GM12864 (cell line): ENCODE measurements at regions not wholly inside any gene's neighbourhood (a gene's known extent, or its start where the extent isn't known, plus 50 kb on each side); places are given as distances from the start of the nearest gene placed in this dataset.
"Not testable (repeated sequence)": the region's sequence is repeated elsewhere in the genome, so short reads cannot be mapped to it uniquely, and the experiment has no call there.

Experiments
- DNase-seq: peaks from one replicate; pipeline ENCODE4 v3.0.0-alpha.2; 2011; ENCODE audit warnings: low read depth
- H3K4me3 ChIP-seq: 2 replicates; pipeline ENCODE4 v1.5.1; 2011; ENCODE audit warnings: mild to moderate bottlenecking, low read depth, low read length, control low read depth
- TF ChIP-seq, protein P1 (sequence below): IDR thresholded peaks from 2 replicates; pipeline ENCODE4 v1.5.1; 2011; ENCODE audit warnings: low read depth, mild to moderate bottlenecking, moderate library complexity, low read length, control low read depth, inconsistent platforms; ENCODE audit errors: missing control alignments

DNA sequence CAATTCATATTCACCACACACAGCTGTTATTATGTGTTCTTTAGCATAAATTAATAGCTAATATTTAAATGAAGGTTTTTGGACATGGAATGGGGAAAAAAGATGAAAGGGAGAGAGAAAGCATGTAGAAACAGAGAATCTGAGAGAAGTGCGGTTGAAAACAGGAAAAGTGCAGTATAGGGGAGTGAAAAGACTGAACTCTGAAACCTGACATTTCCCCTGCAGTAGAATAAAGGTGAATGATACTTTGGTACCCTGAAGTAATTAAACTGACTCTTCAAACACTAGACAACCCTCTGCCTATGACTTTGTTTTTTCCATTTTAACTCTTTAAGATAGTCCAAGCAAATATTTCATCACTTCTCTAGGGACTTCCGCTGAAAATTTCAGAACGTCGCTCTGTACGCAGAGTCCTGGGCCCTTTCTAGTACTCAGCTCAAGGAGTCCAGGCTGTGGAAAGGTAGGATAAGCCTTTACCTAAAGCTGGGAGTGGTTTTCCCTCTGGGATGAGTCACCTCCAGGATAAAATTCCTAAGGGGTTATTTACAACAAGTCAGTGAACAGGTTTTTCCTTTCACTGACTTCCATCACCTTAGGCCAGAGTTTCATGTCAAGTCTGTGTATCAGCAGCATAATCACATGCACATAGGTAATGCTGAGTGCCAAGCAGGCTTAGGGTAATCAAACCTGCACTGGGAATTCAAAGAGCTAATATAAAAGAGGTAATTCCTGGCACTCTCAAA, 614.5 kb downstream of the PKHD1 start:
- DNase-seq, result no peak
- TF ChIP-seq, protein P1, sequence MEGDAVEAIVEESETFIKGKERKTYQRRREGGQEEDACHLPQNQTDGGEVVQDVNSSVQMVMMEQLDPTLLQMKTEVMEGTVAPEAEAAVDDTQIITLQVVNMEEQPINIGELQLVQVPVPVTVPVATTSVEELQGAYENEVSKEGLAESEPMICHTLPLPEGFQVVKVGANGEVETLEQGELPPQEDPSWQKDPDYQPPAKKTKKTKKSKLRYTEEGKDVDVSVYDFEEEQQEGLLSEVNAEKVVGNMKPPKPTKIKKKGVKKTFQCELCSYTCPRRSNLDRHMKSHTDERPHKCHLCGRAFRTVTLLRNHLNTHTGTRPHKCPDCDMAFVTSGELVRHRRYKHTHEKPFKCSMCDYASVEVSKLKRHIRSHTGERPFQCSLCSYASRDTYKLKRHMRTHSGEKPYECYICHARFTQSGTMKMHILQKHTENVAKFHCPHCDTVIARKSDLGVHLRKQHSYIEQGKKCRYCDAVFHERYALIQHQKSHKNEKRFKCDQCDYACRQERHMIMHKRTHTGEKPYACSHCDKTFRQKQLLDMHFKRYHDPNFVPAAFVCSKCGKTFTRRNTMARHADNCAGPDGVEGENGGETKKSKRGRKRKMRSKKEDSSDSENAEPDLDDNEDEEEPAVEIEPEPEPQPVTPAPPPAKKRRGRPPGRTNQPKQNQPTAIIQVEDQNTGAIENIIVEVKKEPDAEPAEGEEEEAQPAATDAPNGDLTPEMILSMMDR, result no peak
- no peak overlapping the region for H3K4me3 ChIP-seq

DNA sequence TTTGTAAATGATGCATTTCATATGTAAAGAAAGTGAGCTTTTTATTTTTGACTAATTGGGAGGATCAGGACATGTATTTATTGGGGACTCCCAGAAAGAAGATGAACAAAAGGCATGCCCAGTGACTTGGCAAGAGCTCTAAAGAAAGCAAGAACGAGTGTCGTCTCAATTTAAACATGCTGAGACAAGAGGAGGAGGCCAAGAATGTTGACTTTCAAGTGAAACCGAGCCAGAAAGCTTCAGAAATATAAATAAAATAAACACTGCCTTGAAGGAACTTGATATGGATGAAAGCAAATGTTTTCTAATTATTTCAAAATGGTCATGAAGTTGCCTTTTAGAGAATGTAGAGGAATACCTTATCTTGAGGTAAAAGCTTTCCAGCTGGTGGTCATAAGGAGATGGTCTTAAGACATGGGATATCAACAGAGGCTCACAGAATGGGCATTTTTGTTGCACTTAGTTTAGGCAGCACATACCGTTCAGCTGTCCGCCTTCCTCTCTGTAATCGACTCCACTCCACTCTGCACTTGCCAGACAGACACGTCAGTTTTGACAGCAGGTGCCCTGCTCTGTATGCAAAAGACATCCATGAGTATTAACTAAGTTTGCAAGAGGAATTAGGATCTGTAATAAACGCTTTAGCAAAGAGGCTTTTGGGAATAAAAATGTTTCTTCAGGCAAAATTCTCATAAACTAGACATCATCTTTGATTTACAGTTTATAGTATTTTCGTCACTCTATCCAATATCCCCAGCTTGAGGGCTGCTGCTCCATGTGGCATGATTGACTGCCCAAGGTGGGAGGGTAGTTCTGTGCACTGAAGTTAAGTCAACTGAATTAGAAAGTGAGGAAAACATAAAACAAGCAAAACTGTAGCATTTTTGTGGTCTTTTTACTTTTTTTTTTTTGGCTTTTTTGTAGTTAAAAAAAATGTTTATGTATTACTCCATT, 613.1 kb downstream of the PKHD1 start:
- no peak for DNase-seq
- TF ChIP-seq, protein P1, result no peak
- no peak overlapping the region for H3K4me3 ChIP-seq

DNA sequence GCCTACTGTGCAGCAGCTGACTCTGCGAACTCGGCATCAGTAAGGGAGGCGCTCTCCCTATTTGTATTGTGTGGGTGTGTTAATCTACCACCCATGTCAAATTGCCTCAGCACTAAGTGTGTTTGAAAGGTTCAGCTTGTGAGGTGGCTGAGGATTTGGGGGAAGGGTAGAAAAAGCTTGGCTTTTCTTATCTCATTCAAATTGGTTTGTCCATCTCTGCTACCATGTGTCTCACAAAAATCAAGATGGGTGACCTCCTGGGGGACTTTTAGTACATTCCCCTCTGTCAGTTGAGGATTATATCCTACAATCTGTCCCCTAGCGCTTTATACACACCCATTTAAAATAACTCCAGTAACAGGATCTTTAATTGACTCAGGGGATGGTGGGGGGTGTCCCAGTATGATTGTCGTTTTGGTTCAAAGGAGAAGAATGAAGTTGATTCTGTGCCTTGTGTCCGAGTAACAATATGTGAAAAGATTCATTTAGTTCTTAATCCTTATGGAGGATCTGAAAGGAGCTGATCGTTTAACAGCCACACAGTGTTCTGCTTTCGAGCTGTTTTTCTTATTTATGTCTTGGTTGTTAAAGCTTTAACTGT, 609.6 kb downstream of the PKHD1 start:
- no peak overlapping the region for H3K4me3 ChIP-seq
- TF ChIP-seq, protein P1, result no peak
- DNase-seq, result no peak

DNA sequence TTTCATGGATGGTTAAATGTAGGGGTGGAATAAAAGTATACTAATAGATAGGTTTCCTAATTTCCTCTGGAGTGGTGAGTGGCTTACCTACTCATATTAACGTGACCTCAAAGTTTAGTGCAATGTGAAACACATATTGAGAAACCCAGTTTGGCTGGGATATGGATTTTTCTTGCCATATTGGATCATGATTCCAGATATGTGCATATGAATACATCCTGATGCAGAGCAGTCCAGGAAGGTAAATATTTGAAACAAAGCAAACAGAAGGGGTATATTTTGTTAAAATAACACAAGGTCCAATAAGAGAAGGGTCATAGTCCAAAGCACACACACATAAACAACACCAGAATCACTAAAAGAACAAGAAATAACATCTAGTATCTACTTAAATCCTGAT, 608.1 kb downstream of the PKHD1 start:
- TF ChIP-seq, protein P1, result no peak
- no peak overlapping the region for H3K4me3 ChIP-seq
- no peak for DNase-seq

DNA sequence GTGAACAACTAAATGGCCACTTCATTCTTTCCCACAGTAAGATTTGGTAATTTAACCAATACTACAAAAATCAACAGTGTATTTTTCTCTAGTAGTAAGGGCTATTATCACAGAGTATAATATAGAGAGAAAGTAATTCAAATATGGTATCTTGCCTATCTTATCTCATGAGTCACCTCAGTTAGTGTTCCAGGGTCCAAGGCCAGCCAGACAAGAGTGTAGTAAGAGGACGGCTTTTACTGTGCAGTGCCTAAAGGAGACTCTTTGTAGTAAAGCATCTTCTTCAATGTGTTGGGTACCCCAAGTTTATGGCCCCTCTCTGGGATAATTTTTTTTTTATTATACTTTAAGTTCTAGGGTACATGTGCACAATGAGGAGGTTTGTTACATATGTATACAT, 607.4 kb downstream of the PKHD1 start:
- no peak overlapping the region for H3K4me3 ChIP-seq
- TF ChIP-seq, protein P1, result no peak
- no peak for DNase-seq

DNA sequence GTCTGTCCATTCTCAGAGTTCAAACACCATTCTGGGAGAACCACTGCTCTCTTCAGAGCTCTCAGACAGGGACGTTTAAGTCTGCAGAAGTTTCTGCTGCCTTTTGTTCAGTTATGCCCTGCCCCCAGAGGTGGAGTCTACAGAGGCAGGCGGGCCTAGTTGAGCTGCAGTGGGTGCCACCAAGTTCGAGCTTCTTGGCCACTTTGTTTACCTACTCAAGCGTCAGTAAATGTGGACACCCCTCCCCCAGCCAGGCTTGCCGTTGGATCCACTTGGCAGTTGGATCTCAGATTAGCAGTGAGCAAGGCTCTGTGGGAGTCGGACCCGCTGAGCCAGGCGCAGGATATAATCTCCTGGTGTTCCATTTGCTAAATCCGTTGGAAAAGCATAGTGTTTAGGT, 601.5 kb downstream of the PKHD1 start:
- not testable (repeated sequence) for DNase-seq, H3K4me3 ChIP-seq

DNA sequence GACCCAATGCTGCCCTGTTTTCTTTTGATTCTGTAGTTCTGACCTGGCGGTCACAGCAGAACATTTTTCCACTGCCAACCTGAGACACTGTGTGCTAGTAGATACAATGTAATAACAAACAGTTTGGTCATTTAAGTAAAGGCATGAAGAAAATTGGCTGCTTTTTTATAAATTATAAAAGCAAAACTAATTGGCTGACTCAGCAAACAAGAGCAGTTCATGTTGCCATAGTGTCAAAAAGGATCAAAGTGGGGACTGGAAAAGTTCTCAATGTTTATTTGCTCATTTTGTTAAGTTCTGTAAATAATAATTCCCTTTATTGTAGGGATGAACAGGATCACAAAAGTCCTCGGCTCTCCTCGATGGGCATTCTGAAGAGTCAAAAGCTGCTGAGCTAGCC, 599.5 kb downstream of the PKHD1 start:
- DNase-seq, result no peak
- H3K4me3 ChIP-seq, result no peak overlapping the region
- TF ChIP-seq, protein P1, result no peak
